GM18511 (cell line): ENCODE measurements at regions not wholly inside any gene's neighbourhood (a gene's known extent, or its start where the extent isn't known, plus 50 kb on each side); places are given as distances from the start of the nearest gene placed in this dataset.
"Not testable (repeated sequence)": the region's sequence is repeated elsewhere in the genome, so short reads cannot be mapped to it uniquely, and the experiment has no call there.

ENCODE experiments used
- ATAC-seq: cut with Tn5 transposase; IDR thresholded peaks from one replicate; pipeline ENCODE4 v1.9.1; 2021; ENCODE audit warnings: mild to moderate bottlenecking, moderate library complexity; ENCODE audit not compliant: unreplicated experiment

GRCh38 chr4:49117951-49118350, 131.9 kb downstream of the CWH43 start:
- ATAC-seq, result not testable (repeated sequence)

- ATAC-seq, result peak; percentile 55
Measured at GRCh38 chr4:49118379-49119212, 132.5 kb downstream of the CWH43 start.

- not testable (repeated sequence) for ATAC-seq
Measured at GRCh38 chr4:49119345-49119744, 133.3 kb downstream of the CWH43 start.

- ATAC-seq, result not testable (repeated sequence)
Measured at GRCh38 chr4:49120042-49120779, 134.1 kb downstream of the CWH43 start.

GRCh38 chr4:49120804-49121203, 134.7 kb downstream of the CWH43 start:
- ATAC-seq, result not testable (repeated sequence)

GRCh38 chr4:49126443-49126842, 140.4 kb downstream of the CWH43 start:
- ATAC-seq, result not testable (repeated sequence)

- ATAC-seq, result not testable (repeated sequence)
Measured at GRCh38 chr4:49126858-49127257, 140.8 kb downstream of the CWH43 start.

- ATAC-seq, result not testable (repeated sequence)
Measured at GRCh38 chr4:49129385-49129784, 143.3 kb downstream of the CWH43 start.

- ATAC-seq, result not testable (repeated sequence)
Measured at GRCh38 chr4:49129870-49130269, 143.8 kb downstream of the CWH43 start.

- ATAC-seq, result not testable (repeated sequence)
Measured at GRCh38 chr4:49130724-49131123, 144.6 kb downstream of the CWH43 start.

GRCh38 chr4:49137043-49137442, 151.0 kb downstream of the CWH43 start:
- ATAC-seq, result peak; percentile 60

- ATAC-seq, result not testable (repeated sequence)
Measured at GRCh38 chr4:49137961-49138360, 151.9 kb downstream of the CWH43 start.

GRCh38 chr4:49138818-49139217, 152.7 kb downstream of the CWH43 start:
- ATAC-seq, result not testable (repeated sequence)

GRCh38 chr4:49139513-49139912, 153.4 kb downstream of the CWH43 start:
- not testable (repeated sequence) for ATAC-seq

- ATAC-seq, result not testable (repeated sequence)
Measured at GRCh38 chr4:49140351-49140750, 154.3 kb downstream of the CWH43 start.

GRCh38 chr4:49141955-49142354, 155.9 kb downstream of the CWH43 start:
- not testable (repeated sequence) for ATAC-seq

- peak; percentile 53 for ATAC-seq
Measured at GRCh38 chr4:49147143-49147542, 161.1 kb downstream of the CWH43 start.

GRCh38 chr4:49147596-49147995, 161.5 kb downstream of the CWH43 start:
- ATAC-seq, result not testable (repeated sequence)

GRCh38 chr4:49149006-49149975, 163.2 kb downstream of the CWH43 start:
- ATAC-seq, result peak; percentile 79

- ATAC-seq, result not testable (repeated sequence)
Measured at GRCh38 chr4:49150351-49151083, 164.4 kb downstream of the CWH43 start.
